Breast epithelium (tissue), 3 donors: ENCODE measurements at regions not wholly inside any gene's neighbourhood (a gene's known extent, or its start where the extent isn't known, plus 50 kb on each side); places are given as distances from the start of the nearest gene placed in this dataset.

Experiments
- CTCF ChIP-seq, 3 donors: fragments of 450-650 bp; IDR thresholded peaks; one replicate each; pipeline ENCODE4 v1.5.1; 2016 to 2017; ENCODE audit warnings: antibody characterized with exemption in 3 of 3, mild to moderate bottlenecking in 3 of 3, moderate library complexity in 3 of 3
- POLR2A ChIP-seq: fragments of 450-650 bp; IDR thresholded peaks from one replicate; pipeline ENCODE4 v1.6.1; 2016; ENCODE audit warnings: antibody characterized with exemption, mild to moderate bottlenecking, moderate library complexity
- POLR2AphosphoS5 ChIP-seq, 3 donors: sonication (generic); formaldehyde crosslinking; IDR thresholded peaks; one replicate each; pipeline ENCODE4 v1.6.1; 2017; ENCODE audit warnings: antibody characterized with exemption in 3 of 3

- no peak for TF ChIP-seq CTCF (IDR thresholded peaks at IDR 0.05)
- no peak for TF ChIP-seq POLR2AphosphoS5 (IDR thresholded peaks at IDR 0.05)
- no peak for TF ChIP-seq POLR2A
Measured at GRCh38 chr3:44072601-44073540, 168.8 kb upstream of the TOPAZ1 start.
